B cell (primary cell): ENCODE measurements at regions not wholly inside any gene's neighbourhood (a gene's known extent, or its start where the extent isn't known, plus 50 kb on each side); places are given as distances from the start of the nearest gene placed in this dataset.

Experiments
- CTCF ChIP-seq: fragments of 200-600 bp; IDR thresholded peaks from one replicate; pipeline ENCODE4 v1.8.0; 2022; ENCODE audit warnings: antibody characterized with exemption, mild to moderate bottlenecking
- EZH2 ChIP-seq: IDR thresholded peaks from 2 replicates; pipeline ENCODE4 v1.6.1; 2012; ENCODE audit warnings: borderline replicate concordance, low read depth, mild to moderate bottlenecking, moderate library complexity, low read length; ENCODE audit not compliant: insufficient read depth, poor library complexity, severe bottlenecking

GRCh38 chr6:133705731-133706130, 183.2 kb upstream of the TCF21 start:
- TF ChIP-seq CTCF (no peak), EZH2 (no peak)
